ENCODE measurements at regions not wholly inside any gene's neighbourhood (a gene's known extent, or its start where the extent isn't known, plus 50 kb on each side); places are given as distances from the start of the nearest gene placed in this dataset.
"Not testable (repeated sequence)": the region's sequence is repeated elsewhere in the genome, so short reads cannot be mapped to it uniquely, and the experiment has no call there.

DNA sequence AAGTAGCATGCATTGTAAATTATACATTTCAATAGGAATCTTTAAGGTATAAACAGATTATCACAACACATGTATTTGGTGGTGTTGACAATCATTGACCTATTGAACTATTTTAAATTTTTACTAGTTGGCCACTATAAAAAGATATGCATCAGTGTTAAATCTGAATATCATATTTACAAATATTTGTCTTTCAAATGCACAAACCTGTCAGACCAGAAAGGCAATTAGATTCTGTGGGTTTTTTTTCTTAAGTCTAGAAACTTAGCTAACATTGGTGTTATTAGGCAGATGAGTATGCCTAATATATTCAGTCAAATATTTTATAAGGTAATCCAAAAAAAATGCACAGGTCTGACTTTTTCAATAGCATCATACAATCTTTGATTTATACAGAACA is 241.4 kb upstream of the DGKB start:
- DNase-seq: no peak

GRCh38 chr7:15143121-15143520 is 240.6 kb upstream of the DGKB start:
- no peak for DNase-seq

- no peak for DNase-seq
Measured at GRCh38 chr7:15140431-15140830, 237.9 kb upstream of the DGKB start.

DNA sequence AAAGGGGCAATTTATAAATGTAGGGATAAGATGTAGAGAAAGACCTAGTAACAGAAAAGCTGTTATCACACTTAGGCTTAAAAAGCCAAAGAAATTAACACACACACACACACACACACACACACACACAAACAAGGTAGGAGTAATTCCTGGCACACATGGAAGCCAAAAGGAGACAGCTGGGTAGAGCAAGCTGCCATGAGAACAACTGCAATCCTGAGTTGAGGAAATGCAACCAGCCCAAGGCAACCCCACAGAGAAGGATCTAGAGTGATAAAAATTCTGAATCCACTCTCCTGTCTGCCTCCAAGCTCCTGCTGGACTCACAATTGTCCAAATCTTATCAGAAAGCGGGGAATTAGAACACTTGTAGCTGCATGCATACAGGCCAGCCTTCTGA is 229.1 kb upstream of the DGKB start:
- DNase-seq: no peak

DNA sequence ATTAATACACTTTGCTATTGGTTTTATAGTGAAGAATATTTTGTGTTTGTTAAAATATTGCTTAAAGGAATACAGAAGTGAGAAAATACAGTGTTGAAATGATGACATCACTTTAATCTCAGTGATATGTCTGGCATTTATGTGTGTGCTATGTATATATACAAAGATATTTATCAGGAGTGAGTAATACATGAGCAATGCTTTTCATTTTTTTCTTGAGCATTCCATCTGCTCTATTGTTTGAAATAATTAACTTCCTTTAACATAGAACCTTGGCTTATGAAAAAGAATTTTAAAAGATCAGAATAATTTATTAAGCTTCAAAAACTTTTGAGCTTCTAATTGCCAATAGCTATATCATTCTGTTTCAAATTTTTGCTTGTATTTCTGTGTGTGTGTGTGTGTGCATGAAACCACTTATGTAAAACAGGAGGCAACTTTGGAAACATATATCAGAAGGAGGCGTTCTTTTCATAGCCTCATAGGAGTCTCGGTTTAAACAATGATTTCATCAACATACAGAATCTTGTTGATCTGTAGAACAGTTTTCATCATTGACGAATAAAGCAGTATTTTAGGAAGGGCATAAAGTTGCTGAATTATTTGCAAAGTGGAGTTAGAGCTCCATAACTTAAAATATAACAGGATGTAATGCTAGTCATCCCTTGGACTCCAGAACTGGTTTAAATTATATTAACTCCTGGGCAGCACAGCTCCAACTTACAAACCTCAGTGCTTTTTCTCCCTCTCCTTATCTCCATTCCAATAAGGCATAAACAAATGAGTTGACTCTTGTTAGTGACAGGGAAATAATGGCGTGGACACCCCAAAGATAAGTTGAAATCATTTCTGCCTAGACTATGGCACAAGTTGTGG is 228.4 kb upstream of the DGKB start:
- no peak for DNase-seq

- DNase-seq: peak; percentile 69 to 93
Measured at GRCh38 chr7:15128716-15129115, 226.2 kb upstream of the DGKB start.

DNA sequence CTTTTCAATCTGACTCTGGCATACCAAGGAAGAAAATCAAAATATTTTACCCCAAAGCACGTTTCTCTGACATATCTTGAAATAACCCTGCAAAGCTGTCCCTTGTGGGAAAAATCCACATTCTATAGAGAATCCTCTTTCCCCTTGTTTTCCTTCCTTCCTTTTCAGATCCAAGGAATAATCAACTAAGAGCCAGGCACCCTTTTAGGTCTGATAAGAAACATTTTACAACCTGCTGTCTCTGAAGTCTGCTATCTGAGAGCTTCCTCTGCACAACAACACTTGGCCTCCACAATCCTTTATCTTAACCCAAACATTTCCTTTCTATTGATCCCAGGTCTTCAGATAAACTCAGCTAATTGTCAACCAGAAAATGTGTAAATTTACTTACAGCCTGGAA is 224.1 kb upstream of the DGKB start:
- not testable (repeated sequence) for DNase-seq

GRCh38 chr7:15123901-15124300 is 221.3 kb upstream of the DGKB start:
- DNase-seq: no peak

DNA sequence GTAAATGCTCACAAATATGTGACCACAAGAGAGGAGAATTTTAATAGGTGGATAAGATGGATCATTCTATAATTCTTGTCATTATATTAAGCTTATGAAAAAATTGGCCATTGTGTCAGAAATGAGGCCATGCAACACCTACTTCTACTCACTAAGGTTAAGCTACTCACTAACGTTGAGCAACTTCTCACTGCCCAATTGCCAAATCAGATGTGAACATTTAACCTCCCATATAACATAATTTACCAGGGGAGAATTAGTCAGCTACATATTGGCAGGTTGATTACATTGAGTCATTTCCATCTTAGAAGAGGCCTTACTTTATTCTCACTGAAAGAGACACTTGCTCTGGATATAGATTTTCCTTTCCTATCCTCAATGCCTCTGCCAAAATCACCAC is 211.2 kb upstream of the DGKB start:
- no peak for DNase-seq

GRCh38 chr7:15105711-15106110 is 203.2 kb upstream of the DGKB start:
- DNase-seq: no peak

DNA sequence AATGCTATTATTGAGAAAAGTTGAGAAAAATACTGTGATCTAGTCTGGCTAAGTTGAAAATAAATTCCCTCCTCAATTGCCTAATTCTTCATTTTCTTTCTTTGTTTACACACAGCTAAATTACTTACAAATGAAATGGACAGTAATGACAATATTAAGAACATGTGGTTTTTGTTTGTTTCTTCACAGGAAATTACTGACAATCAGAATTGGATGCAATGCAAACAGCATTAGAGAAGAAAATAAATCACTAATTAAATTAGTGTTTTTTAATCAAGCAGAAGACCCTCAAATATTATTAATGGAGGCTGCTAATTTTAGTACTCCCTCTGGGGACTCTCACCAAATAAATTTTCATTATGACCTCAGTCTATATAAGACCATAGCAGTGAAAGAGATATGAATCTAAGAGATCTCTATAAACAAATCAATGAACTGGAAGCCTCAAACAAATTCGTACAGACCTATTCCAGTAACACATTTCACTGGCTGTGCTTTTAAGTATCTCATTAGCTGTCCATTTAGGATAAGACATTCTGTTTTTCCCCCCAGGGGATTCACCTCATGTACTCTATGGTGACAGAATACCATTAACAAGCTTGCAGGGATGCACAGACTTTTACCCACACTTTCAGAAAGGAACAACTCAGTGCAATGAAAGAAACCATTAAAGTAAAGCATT is 202.0 kb upstream of the DGKB start:
- DNase-seq: peak; percentile 64 to 81

DNA sequence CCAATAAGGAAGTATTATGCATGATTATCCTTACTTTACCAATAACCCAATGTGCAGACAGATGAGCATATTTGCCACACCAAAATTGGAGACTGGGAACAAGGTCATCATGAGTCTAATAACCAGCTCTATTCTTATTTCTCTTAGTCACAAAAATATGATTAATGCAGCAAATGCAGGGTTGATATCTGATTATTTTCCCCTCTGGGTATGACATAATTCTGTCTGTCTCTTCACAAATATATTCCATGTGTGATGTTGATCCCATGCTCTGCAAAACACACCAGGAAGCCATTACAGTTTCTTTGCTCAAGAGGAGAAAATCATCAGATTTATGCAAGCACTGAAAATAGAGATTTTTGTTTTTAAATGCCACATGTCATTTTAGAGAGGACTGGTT is 196.5 kb upstream of the DGKB start:
- no peak for DNase-seq

DNA sequence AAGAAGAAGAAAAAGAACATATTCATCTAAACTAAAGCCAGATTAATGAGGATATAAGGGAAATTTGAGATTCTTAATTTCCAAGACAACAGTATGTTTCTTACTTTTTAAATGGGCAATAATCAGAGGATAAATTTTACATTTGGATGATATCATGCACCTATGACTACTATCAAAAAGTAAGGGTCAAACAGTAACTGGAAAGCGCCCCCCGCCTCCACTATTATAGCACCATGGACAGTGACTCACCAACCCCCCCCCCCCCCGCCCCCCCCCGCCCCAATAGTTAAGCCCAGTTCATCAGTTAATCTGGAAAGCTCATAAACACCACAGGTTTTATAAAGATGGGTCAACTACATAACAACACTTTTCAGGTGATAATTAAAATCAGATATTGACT is 194.3 kb upstream of the DGKB start:
- DNase-seq: no peak

DNA sequence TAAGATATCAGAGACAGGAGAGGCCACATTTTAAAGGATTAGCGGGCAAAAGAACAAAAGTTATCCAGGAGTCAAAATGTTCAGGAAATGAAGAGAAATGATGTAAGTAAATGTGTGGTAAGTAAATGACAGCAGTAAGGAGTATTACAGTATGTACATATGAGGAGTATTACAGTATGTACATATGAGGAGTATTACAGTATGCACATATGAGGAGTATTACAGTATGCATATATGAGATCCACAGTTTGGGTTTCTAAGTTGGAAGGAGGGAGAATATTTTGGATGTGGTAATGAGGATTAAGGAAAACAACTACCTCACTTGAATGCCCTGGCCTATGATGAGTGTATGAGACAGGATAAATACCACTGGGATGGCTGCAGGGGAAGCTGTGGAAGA is 192.4 kb upstream of the DGKB start:
- no peak for DNase-seq

GRCh38 chr7:15087771-15088170 is 185.2 kb upstream of the DGKB start:
- DNase-seq: no peak

- DNase-seq: no peak
Measured at GRCh38 chr7:15086862-15087261, 184.3 kb upstream of the DGKB start.

DNA sequence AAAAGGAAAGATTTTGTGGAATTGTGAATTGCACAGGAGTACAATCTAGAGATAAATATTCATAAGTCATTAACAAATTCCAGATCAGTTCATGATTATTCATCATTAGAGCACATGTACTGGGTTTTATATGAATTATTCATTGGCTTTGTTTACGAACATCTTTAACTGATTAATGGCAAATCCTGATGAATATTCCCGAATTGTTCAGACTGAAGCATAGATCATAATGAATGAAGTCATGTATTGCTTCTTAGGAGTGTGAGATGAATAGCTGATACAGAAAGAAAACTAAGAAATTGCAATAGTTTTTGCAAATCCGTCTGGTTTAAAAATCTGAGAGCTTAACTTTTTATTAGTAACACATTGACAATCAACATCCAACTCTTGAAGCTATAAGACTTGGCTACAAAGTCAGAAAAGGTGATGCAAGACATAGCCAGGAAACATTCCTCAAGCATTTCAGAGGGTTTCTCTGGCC is 183.6 kb upstream of the DGKB start:
- DNase-seq: no peak

DNA sequence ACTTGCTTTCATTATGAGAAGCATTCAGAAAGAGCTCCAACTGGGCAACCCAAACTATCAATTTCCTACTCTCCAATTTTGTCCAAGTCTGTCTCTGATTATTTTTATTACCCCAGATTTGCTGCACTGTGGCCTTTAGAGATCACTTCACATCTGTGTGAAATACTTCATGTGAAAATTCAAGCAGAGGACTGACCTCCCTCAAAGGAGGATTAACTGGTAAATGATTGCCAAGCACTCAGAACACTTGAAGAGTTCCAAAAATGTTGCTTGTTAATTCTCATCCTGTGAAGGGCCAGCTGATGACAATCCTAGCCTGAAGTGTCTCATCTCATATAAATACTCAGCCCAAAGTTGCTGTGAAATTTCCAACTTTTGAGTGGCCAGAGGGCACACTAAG is 182.8 kb upstream of the DGKB start:
- DNase-seq: no peak

DNA sequence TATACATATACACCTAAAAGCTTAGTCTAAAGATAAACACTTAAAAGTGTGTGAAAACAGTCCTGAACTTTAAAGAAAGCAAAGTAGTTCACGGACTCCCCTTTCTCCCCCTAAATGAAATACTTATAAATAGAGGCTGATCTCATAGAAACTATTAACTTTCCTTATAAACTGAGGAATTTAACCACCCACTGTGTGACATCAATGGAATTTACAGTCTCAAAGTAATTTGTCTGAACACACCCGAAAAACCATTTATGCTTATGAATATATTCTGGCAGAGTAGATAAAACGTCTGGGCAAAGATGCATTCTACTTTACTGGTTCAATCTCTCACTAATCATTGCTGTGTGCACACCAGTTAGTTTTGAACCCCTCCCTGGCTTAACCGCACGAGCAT is 181.8 kb upstream of the DGKB start:
- DNase-seq: no peak

DNA sequence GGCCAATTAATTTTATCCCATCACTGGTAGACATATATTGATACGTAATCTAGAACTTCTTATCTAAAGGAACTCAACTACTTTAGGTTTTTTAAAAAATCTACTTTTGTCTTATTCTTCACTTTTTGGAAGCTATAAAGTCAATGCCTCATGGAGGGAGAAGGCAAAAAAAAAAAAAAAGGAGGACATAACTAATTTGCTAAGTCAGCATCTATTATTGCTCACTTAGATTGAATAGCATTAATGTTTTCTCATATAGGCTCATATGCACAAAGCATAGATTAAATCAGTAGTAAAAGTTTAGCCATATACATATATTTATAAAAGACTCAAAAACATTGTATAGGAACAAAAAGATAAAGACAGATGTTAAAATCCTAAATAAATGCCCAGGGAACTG is 179.3 kb upstream of the DGKB start:
- DNase-seq: no peak

- no peak for DNase-seq
Measured at GRCh38 chr7:15073301-15073700, 170.8 kb upstream of the DGKB start.

DNA sequence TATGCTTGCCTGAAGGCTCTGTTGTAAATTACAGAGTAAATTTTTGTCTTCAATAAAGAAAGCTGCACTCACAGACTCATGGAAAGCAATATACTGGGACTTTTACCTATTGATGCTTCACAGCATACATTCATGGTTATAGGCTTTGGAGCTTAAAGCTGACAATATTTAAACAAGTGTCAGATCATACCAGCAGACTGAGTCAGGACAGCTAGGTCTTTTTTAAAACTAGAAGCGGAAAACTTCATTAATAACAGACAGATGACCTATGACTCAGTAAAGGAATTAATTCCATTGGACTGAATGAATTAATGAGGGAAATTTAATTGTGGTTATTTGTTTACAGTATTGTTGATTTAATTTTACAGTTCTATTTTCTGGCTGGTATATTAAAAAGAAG is 165.8 kb upstream of the DGKB start:
- DNase-seq: no peak

DNA sequence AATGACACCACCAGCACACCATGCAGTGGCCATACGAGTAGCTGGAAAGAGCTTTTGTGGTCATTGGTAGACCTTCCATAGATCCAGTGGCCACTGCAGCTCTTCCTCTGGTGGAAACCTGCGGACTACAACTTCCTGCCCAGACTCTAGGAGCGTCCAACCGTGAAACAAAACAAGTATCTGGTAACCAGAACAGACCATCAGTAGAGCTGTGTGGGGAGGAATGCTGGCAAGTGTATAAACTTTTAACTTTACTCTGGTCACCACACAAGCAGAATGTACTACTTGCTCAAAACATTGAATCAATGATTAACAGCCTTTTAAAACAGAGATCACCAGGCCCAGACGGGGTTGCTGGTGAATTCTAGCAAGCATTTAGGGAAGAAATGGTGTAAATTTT is 154.7 kb upstream of the DGKB start:
- DNase-seq: no peak

- DNase-seq: not testable (repeated sequence)
Measured at GRCh38 chr7:15054304-15054703, 151.8 kb upstream of the DGKB start.

DNA sequence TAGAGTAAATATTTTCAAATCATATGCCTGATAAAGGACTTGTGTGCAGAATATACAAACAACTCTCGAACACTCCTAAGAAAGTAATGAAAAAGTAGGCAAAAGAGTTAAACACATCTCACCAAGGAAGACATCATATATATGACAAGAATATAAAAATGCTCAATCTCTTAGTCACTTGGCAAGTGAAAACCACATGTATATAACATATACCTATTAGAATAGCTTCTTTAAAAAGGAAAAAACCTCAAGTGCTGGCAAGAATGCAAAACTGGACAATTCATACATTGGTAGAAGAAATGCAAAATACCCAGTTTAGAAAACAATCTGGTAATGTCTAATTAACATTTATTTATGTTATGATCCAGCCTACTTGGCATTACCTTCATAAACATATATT is 146.6 kb upstream of the DGKB start:
- DNase-seq: no peak
